HT-29 (cell line): ENCODE measurements at regions not wholly inside any gene's neighbourhood (a gene's known extent, or its start where the extent isn't known, plus 50 kb on each side); places are given as distances from the start of the nearest gene placed in this dataset.

ENCODE experiments used
- DNase-seq: peaks from one replicate; pipeline ENCODE4 v3.0.0-alpha.2; 2015; ENCODE audit warnings: low spot score

GRCh38 chr18:61756244-61756643 lies 136.6 kb downstream of the RNF152 start:
- DNase-seq: no peak

GRCh38 chr18:61755555-61755954 lies 137.3 kb downstream of the RNF152 start:
- no peak for DNase-seq

- DNase-seq: no peak
Measured at GRCh38 chr18:61754039-61754583, 138.7 kb downstream of the RNF152 start.

GRCh38 chr18:61753373-61753772 lies 139.4 kb downstream of the RNF152 start:
- DNase-seq: no peak

GRCh38 chr18:61752973-61753372 lies 139.8 kb downstream of the RNF152 start:
- DNase-seq: no peak

GRCh38 chr18:61750840-61751668 lies 141.8 kb downstream of the RNF152 start:
- no peak for DNase-seq

GRCh38 chr18:61749546-61749945 lies 143.3 kb downstream of the RNF152 start:
- no peak for DNase-seq

- no peak for DNase-seq
Measured at GRCh38 chr18:61749031-61749430, 143.8 kb downstream of the RNF152 start.

- DNase-seq: no peak
Measured at GRCh38 chr18:61748004-61748403, 144.8 kb downstream of the RNF152 start.

- no peak for DNase-seq
Measured at GRCh38 chr18:61743775-61744531, 148.9 kb downstream of the RNF152 start.

GRCh38 chr18:61742565-61743429 lies 150.0 kb downstream of the RNF152 start:
- no peak for DNase-seq

GRCh38 chr18:61741881-61742454 lies 150.8 kb downstream of the RNF152 start:
- DNase-seq: no peak

GRCh38 chr18:61738488-61738887 lies 154.3 kb downstream of the RNF152 start:
- DNase-seq: no peak

GRCh38 chr18:61738042-61738441 lies 154.8 kb downstream of the RNF152 start:
- DNase-seq: no peak

- no peak for DNase-seq
Measured at GRCh38 chr18:61736133-61736532, 156.7 kb downstream of the RNF152 start.

GRCh38 chr18:61735564-61736102 lies 157.2 kb downstream of the RNF152 start:
- no peak for DNase-seq

- no peak for DNase-seq
Measured at GRCh38 chr18:61734396-61734795, 158.4 kb downstream of the RNF152 start.

- DNase-seq: no peak
Measured at GRCh38 chr18:61732854-61733253, 160.0 kb downstream of the RNF152 start.

GRCh38 chr18:61731693-61732376 lies 161.0 kb downstream of the RNF152 start:
- no peak for DNase-seq

- no peak for DNase-seq
Measured at GRCh38 chr18:61731178-61731577, 161.6 kb downstream of the RNF152 start.
